NCI-H1105 treated with DMSO at 0.1 percent for 48 hours (cell line): ENCODE measurements at regions not wholly inside any gene's neighbourhood (a gene's known extent, or its start where the extent isn't known, plus 50 kb on each side); places are given as distances from the start of the nearest gene placed in this dataset.
A peak's percentile ranks its signal among the peaks of the same experiment; 100 is the strongest.
"Not testable (repeated sequence)": the region's sequence is repeated elsewhere in the genome, so short reads cannot be mapped to it uniquely, and the experiment has no call there.

Experiments
- DNase-seq: peaks from one replicate; lab custom pipeline; 2025; lab: John Stamatoyannopoulos, UW

DNA sequence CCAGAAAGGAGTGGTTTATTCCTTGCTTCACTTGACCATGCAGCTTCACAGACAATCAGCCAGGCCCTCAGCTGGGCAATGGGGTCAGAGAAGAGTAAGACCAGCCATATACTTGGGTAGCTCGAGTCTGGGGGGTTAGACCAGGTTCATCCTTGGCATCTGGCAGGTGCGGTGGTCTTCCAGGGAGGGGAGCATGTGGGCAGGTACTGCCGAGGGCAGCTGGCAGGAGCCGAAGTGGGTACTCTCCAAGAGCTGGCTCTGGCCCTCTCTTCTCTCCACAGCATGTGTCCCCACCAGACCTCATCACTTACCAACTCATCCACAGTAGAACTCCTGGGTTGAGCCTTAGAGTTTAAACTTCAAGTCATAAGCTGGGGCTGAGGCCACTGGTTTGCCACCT lies 156.8 kb downstream of the FOXD2 start:
- DNase-seq, result no peak

DNA sequence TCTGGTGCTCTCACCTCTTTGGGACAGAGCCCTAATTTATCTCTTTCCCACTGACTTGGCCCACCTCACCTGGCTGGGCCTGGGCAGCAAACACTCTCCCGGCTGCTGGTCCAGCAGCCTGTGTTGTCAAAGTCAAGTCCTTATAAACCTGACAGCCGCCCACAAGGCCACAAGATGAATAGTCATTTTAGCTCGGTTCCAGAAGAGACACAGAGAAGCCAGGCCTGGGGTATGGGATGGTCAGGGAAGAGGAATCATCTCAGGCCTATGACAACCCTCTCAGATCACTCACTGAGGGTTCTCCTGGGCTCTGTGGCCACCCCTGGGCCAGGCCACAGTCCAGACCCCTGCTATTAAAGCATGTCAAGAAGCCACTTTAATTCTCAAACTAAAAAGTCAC lies 158.5 kb downstream of the FOXD2 start:
- DNase-seq, result no peak

DNA sequence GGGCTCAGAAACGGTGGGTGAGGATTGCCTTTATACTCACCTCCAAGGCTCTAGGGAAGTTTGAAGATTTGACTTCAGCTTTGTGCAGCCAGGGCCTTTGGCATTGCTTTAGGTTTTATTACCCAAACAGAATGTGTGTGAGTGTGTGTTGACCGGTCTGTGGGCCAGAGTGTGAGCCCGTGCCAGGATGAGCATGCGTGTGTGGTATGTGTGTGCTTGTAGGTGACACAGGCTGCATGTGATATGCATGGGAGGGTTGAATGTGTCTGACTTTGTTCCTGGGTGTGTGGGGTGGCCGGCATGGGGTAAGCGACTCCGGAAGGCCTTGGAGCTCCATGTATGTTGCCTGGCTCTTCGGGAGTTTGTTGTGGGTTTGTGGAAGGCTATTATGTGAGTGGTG lies 160.5 kb downstream of the FOXD2 start:
- no peak for DNase-seq

DNA sequence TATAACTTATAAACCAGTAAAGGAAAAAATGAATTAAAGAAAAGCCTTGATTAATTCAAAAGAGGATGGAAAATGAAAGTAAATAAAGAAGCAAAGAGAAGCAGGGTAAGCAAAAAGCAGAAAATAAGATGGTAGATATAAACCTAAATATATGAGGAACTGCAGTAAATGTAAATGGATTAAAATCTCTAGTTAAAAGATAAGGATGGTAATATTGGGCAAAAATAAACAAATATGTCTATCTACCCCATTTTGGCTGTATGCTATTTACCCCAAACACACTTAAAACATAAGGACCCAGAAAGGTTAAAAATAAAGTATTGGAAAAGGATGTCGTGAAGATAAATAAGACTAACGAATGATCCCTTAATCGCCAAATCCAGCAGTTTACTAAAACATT lies 161.9 kb downstream of the FOXD2 start:
- no peak for DNase-seq

DNA sequence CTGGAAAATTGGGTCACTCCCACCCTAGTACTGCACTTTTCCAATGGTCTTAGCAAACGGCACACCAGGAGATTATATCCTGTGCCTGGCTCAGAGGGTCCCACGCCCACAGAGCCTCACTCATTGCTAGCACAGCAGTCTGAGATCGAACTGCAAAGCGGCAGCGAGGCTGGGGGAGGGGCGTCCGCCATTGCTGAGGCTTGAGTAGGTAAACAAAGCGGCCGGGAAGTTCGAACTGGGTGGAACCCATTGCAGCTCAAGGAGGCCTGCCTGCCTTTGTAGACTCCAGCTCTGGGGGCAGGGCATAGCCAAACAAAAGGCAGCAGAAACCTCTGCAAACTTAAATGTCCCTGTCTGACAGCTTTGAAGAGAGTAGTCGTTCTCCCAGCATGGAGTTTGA lies 164.6 kb downstream of the FOXD2 start:
- DNase-seq, result not testable (repeated sequence)

DNA sequence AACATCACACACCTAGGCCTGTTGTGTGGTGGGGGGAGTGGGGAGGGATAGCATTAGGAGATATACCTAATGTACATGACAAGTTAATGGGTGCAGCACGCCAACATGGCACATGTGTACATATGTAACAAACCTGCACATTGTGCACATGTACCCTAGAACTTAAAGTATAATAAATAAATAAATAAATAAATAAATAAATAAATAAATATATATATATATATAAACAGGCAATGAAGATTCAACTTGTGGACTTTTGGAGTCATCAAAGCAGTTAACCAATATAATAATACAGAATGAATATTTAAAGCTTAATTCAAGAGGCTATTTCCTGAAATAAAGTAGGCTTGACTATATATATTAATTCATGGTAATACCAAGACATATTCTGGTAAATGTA lies 167.0 kb downstream of the FOXD2 start:
- DNase-seq, result not testable (repeated sequence)

DNA sequence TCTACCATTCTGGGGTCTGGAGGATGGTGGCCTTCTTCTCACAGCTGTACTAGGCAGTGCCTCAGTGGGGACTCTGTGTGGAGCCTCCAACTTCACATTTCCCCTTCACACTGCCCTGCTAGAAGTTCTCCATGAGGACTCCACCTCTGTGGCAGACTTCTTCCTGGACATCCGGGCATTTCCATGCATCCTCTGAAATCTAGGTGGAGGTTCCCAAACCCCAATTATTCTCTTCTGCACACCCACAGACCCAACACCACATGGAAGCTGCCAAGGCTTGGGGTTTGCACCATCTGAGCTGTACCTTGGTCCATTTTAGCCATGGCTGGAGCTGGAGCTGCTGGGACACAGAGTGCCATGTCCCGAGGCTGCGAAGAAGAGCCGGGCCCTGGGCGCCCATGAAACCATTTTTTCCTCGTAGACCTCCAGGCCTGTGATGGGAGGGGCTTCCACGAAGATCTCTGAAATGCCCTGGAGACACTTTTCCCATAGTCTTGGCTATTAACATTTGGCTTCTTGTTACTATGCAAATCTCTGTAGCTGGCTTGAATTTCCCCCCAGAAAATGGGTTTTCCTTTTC lies 170.5 kb downstream of the FOXD2 start:
- no peak for DNase-seq

DNA sequence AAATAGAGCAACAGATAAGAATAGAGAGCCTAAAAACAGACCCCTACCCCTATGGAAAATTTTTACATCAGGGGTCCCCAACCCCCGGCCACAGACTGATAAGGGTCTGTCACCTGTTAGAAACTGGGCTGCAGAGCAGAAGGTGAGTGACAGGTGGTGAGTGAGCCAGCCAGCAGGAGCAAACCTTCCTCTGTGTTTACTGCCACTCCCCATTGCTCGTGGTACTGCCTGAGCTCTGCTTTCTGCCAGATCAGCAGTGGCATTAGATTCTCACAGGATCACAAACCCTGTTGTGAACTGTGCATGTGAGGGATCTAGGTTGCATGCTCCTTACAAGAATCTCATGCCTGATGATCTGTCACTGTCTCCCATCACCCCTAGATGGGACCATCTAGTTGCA lies 174.1 kb downstream of the FOXD2 start:
- DNase-seq, result no peak

DNA sequence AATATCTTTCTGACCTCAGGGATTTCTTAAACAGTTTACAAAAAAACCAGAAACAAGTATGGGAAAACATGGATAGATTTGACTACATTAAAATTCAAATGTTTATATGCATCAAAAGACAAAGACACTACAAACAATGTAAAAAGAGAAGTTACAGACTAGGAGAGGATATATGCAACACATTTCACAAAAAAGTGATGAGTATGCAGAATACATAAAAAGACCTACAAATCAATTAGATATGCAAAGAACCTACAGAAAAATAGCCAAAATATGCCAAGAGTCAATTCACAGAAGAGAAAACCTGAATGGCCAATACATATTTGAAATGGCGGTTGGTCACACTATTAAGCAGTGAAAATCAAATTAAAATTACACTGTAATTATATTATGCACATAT lies 175.0 kb downstream of the FOXD2 start:
- no peak for DNase-seq

DNA sequence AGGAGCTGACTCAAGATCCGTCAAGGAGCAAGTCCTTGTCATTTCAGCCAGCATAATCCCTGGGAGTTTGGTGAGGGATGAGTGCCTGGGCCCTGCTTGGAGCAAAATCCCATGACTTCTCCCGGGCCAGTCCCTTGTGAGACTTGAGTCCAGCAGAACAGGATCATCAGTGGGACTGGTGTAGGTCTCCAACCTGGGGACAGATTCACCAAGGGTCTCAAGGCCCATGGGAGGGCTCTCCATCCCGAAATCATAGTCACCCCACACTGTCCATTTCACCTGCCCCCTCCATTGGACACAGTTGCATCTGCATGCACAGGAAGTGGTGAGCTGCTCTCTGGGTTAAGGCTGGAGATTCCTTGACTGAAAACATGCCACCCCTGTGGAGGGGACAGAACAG lies 178.2 kb downstream of the FOXD2 start:
- no peak for DNase-seq

DNA sequence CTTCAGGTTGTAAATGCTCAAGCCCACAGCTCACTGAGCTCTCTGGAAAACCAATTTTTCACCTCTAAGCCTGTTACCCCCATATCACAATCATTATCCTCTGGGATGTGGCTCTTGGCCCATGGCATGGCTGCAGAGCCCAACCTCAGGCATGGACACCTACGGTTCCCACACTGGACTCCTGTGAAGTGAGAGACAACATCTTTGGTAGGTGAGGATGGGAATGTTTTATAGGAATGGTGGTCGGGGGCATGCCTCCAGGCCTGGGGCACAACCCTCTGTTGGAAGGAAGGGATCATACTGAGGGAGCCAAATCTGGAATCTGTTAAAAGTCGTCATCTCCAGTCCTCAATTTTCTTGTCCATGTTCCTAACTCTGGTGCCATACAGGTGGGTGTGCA lies 179.1 kb downstream of the FOXD2 start:
- DNase-seq, result no peak

DNA sequence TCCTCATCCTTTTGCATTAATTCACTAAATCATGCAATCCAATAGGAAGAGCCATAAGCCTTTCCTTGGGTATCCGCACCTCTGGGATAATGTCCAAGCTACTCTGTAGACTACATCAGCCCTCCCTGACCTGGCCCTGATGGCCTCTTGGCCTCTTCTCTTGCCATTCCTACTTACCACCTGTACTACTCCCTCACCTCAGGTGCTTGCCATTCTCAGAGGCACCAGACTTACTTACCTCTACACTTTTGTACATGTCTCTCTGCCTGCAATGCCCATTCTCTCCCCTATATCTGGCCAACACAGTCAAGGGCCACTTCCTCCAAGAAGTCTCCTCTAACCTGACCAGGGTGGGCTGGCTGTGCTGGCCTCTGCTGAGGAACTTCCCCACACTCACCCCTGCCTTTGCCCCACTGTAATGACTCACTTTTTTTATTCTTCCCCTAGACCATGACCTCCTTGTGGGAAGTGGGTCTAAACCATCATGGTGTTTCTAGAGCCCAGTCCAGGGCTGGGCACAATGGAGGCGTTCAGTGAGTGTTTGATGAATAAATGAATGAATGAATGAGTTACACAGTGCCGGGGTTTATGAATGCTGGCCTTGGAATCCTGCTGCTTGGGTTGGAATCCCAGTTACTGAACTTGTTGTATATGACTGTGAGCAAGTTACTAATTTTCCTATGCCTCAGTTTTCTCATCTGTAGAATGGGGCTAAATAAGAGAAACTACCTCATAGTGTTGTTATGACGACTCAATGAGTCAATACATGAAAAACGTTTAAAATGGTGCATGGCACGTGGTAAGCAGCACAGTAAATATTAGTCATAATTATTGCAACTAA lies 179.8 kb downstream of the FOXD2 start:
- DNase-seq, result no peak

DNA sequence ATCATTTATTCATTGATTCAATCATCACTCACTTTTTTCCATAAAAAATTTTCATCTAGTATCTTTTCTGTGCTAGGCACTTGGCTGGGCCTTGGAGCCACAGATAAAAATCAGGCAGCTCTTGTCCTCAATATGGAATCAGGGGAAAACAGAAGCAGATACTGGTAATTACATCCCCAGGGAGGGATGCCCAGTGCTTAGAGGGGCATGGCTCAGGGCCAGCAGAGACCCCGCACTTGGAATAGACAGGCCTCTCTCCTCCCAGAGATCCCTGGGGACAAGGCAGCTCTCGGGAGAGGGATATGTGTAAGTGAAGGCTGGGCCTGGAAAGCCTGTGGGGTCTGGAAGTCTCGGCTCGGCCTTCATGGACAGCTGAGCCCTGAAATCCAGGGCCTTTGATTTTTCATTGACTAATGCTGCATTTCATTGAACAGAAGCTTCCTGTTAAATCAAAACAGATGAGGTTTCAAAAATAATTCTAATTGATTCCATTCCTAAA lies 180.4 kb downstream of the FOXD2 start:
- no peak for DNase-seq

DNA sequence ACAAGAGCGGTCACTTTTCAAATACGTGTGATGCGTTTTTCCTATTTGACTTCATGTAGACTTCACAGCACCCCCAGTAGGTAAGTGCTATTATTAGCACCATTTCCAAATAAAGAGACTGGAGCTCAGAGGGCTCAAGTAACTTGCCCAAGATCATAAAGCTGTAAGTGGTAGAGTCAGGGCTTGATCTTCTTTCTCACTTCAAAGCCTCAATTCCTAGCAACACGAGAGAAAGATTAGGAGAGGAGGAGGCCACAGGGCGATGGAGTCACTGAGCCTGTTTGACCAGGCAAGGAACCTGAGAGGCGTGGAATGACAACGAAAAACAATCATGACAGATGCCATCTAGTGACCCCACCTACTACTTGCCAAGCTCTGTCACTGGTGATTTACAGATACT lies 181.0 kb downstream of the FOXD2 start:
- DNase-seq, result no peak

DNA sequence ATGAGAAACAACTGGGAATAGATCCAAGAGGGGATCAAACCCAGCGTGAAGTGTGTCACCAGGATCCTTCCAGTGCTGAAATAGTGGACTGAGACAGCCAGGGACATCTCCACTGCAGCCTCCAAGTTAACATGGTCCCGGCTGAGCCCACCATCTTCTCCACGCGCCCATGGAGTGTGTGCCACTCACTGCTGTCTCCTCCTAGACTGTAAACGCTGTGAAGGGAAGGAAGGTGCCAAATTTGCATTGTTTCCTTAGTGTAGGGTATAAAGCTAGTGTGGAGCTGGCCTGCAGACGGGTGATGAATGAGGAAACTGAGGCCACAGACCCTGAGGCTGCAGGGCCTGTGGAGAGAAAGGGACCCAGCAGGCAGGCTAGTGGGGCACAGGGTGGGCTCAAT lies 183.6 kb downstream of the FOXD2 start:
- no peak for DNase-seq

DNA sequence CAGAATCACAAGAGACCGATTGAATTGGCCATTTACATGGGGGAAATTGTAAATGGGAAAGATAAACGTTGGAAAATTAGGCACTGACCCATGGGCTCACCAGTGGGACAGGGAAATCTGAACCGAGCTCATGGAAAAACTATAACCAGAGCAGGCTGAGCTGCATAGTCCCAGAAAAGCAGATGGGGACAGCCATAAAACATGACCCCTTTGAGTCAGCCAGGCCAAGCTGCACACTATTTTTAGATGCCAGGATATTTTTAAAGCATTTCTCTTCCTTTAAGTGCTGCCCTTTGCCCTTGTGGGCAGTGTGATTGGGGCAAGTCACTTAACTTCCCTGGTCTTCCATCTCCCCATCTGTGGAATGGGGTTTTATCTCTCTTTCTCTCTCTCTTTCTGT lies 184.1 kb downstream of the FOXD2 start:
- no peak for DNase-seq

DNA sequence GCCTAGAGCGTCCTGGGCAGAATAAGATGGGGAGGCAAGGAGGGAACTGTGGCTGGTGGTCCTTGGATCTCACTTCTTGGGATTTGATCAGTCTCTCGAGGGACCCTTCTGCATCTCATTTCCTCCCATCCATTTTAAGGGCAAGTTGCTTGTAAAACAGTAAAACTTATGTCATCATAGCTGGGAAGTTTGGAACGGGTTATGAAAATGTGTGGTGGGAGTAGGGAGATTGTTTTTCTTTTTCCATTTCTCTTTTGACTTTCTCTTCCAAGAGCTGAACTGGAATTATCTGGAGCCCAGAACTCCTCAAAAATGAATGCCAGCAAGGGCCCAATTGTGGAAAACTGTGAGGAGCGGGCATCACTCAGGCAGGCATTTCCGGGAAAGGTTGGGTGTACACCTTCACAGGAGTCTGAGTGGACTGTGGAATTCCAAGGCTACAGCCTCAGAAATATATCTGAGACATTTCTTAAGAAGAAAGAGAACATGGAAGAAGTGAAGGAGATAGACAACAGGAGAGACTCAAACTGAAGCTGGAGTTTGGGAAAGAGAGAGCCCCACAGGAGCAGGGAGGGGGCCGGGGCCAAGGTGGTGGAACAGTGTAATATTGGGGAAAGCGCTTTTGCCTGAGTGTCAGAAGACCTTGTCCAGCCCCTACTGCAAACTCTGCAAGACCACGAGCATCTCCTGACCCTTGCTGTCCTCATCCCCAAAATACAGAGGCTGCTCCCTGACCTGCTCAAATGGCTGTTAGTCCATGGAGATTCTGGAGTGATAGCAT lies 185.1 kb downstream of the FOXD2 start:
- DNase-seq, result no peak

DNA sequence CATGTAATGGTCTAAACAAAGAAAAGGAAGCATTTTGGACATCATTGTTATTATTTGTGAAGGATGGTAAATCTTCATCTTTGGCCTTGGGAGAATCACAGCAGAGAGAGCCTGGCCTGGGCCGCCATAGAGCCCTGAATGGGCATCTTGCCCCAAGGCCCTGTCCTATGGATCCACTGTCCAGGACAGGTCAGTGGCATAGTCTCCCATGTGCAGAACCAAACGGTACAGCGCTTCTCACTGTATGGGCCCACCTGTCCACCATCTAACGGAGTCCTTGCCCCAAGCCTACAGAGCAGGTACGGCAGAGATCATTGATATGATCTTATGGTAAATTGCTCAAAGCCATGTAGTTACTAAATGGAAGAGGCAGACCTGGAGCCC lies 185.7 kb downstream of the FOXD2 start:
- DNase-seq, result no peak

DNA sequence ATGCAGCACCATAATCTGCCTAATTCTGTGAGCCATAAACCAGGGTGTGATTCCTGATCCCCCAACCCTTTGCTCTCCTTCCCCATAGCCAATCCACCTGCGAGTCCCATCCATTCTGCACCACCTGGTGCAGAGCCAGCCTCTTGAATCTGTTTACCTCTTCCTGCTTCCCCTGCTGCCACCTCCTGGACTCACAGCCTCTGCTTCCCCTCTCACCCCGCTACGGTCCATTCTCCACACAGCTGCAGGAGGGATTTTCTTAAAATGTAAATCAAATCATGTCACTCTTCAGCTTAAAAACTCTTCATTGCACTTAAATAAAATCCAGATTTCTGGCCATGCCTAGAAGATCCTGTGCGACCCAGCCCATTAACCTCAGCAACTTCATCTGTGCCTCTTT lies 186.7 kb downstream of the FOXD2 start:
- peak; percentile 45 for DNase-seq

DNA sequence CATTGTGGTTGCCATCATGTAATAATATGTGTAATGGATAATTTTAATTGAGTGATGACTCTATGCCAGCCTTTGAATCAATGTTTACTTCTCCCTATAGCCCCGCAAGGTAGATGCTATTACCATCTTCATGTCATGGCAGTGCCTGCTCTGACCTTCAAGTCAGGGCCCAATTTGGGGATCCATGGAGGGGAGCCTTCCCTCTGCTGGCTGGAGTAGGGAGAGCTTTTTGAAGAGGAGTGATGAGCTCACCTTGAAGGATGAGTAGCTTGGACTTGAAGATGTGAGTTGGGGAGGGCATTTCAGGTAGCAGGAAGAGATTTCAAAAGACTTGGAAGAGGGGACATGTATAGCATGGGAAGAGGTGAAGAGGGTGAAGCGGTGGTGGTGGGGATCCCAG lies 189.2 kb downstream of the FOXD2 start:
- DNase-seq, result no peak

DNA sequence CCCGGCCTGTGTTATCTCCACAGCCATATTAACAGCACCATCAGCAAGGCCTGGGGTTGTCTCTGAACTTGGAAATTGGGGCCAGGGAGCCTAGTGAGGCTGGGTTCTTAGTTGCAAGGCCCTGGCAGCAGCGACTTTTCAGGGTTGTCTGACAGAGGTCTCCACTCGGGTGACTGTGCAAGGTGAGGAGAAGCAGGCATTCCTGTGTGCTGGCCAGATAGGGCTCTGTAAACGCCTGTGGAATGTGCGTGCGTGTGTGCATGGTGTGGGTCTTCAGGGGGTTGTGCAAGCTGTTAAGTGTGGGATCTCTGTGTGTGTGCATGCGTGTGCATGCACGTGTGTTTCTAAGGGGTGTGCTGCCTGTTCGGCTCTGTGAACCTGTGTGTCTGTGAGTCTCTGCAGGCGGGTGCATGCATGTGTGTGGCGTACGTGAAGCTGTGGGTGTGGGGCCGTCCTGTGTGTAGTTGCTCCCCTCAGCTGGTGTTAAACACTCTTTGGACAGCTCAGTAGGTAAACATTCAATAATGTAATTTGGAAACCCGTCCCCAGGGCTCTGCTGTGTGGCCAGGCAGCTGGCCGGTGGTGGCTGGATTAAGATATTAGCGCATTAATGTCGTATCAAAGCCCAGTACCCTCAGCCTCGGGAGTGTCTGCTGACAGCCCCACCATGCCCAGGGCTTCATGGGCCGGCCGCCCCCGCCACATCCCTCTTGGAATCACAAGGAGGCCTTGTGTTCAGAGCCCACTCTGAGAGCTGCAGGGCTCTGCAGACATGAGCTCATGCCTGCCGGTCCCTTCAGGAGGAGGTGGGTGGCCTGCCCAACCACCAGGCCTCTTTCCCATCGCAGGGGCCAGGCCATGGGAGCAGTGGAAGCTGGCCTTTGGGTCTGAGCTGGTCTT lies 189.9 kb downstream of the FOXD2 start:
- DNase-seq, result no peak

DNA sequence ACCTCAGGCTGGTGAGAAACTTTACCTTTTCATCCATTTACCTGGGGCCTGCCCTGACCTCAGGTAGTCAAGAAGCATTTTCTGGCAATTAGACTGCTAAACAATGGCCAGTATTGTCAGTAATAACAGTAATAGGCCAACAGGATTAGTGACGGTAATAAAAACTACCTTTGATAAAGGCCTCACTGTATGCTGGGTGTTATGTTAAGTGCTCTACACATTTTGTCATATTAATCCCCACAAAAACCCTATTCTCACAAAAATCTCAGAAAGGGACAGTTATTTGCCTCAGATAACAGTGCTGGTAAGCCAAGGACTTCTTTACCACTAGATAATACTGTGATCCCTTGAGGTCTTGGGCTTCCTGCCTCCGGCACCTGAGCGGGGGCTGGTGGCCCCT lies 191.4 kb downstream of the FOXD2 start:
- no peak for DNase-seq
